Bronchial epithelial cell (primary cell): ENCODE measurements at regions not wholly inside any gene's neighbourhood (a gene's known extent, or its start where the extent isn't known, plus 50 kb on each side); places are given as distances from the start of the nearest gene placed in this dataset.

Experiments
- DNase-seq: peaks from one replicate; pipeline ENCODE4 v3.0.0-alpha.2; 2010; ENCODE audit warnings: low read depth
- FAIRE-seq: peaks from 2 replicates; lab custom pipeline; 2011; peaks lifted over from hg19 to GRCh38; lab: Jason Lieb, UNC
- H3K27me3 ChIP-seq: 2 replicates; pipeline ENCODE4 v1.5.1; 2011; ENCODE audit warnings: low read length; ENCODE audit not compliant: control insufficient read depth, insufficient read depth
- H3K36me3 ChIP-seq: 2 replicates; pipeline ENCODE4 v1.5.1; 2011; ENCODE audit warnings: low read length; ENCODE audit not compliant: control insufficient read depth, insufficient read depth
- H3K4me3 ChIP-seq: 2 replicates; pipeline ENCODE4 v1.5.1; 2011; ENCODE audit warnings: mild to moderate bottlenecking, low read depth, low read length, control low read depth
- TF ChIP-seq, protein P1 (sequence below): IDR thresholded peaks from 2 replicates; pipeline ENCODE4 v1.5.1; 2011; ENCODE audit warnings: mild to moderate bottlenecking, moderate library complexity, low read length, control low read depth, inconsistent platforms; ENCODE audit not compliant: insufficient read depth, severe bottlenecking

DNA sequence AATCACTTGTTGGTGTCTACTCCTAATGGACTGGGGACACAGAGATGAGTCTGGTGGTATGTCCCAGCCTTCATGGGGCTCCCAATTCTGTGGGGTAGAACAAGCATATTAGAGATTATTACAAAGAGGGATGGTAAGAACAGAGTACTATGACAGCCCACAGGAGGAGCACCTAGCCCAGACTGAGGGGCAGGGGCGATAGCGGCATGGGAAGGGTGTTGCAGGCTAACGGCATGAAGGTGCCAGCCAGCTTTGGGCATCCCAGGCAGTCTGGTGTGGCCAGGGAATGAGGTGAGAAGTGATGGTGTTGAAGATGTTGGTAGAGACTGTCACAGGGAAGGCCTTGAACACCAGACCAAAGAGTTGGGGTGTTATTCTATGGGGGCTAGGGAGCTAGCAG lies 280.0 kb downstream of the RPS24 start:
- no peak for FAIRE-seq
- no peak overlapping the region for H3K4me3 ChIP-seq
- no peaks in the 10 kb centered on the region for H3K36me3 ChIP-seq
- TF ChIP-seq, protein P1, sequence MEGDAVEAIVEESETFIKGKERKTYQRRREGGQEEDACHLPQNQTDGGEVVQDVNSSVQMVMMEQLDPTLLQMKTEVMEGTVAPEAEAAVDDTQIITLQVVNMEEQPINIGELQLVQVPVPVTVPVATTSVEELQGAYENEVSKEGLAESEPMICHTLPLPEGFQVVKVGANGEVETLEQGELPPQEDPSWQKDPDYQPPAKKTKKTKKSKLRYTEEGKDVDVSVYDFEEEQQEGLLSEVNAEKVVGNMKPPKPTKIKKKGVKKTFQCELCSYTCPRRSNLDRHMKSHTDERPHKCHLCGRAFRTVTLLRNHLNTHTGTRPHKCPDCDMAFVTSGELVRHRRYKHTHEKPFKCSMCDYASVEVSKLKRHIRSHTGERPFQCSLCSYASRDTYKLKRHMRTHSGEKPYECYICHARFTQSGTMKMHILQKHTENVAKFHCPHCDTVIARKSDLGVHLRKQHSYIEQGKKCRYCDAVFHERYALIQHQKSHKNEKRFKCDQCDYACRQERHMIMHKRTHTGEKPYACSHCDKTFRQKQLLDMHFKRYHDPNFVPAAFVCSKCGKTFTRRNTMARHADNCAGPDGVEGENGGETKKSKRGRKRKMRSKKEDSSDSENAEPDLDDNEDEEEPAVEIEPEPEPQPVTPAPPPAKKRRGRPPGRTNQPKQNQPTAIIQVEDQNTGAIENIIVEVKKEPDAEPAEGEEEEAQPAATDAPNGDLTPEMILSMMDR, result no peak
- no peak for DNase-seq
- H3K27me3 ChIP-seq, result peaks cover 2% of the 10 kb centered on the region

DNA sequence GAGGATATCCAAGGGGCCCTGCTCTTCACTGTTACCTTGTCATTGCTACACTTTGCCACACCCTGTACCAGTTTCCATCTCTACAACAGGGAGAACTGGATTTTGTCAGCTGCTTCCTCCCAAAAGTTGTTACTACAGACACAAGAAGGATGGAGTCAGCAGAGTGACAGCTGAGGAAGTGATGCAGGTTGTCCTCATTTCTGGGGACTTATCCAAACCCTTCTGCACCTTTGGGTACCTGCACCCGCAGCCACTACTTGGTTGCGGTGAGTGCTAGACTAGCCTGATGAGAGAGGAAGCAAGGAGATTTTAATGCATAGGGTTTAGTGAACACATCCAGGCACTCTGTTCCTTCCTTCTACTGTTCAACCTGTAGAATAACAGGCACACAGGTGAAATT lies 281.0 kb downstream of the RPS24 start:
- TF ChIP-seq, protein P1, result no peak
- DNase-seq (no peak), FAIRE-seq (no peak)
- Histone ChIP-seq H3K4me3 (no peak overlapping the region), H3K36me3 (no peaks in the 10 kb centered on the region), H3K27me3 (peaks cover 2% of the 10 kb centered on the region)

DNA sequence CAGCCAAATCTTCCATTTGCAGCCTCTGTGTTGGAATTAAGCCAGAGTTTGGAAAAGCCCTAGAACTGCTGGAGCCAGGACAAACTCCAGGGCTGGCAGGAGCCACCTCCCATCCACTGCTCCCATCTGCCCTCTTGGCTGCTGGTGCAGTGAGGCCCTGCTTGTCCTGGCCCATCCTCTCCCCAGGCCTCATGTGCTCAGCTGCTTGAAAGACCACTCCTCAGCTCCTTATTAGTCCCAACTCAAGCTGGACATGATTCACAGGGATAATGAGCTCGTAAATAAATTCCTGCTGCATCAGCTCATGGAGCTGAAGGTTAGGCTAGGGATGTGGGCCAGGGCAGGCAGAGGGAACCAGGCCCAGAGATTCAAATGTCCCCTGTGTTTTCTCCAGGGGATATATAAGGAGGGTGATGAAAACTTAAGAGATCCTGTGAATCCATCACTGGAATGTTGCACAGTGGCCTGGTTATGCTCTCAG lies 282.8 kb downstream of the RPS24 start:
- TF ChIP-seq, protein P1, result no peak
- peaks cover 2% of the 10 kb centered on the region for H3K27me3 ChIP-seq
- no peaks in the 10 kb centered on the region for H3K36me3 ChIP-seq
- no peak overlapping the region for H3K4me3 ChIP-seq
- DNase-seq (no peak), FAIRE-seq (no peak)

DNA sequence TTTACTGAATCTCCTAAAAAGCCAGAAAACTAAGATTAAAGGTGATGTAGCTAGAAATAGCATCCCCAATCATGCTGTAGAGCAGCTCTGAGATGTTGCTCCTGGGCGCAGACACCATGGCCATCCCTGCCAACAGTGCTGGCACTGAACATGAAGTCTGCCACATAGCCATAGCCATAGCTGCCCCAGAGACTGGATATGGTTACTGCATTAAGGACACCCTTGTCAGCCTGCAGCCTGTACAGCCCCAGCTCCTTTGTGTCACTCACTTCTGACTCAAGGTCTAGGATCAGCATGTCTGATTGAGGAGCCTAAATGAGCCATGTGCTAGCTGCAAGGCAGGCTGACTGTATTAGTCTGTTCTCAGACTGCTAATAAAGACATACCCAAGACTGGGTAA lies 284.6 kb downstream of the RPS24 start:
- Histone ChIP-seq H3K27me3 (peaks cover 2% of the 10 kb centered on the region), H3K4me3 (no peak overlapping the region), H3K36me3 (no peaks in the 10 kb centered on the region)
- FAIRE-seq (no peak), DNase-seq (no peak)
- TF ChIP-seq, protein P1, result no peak

DNA sequence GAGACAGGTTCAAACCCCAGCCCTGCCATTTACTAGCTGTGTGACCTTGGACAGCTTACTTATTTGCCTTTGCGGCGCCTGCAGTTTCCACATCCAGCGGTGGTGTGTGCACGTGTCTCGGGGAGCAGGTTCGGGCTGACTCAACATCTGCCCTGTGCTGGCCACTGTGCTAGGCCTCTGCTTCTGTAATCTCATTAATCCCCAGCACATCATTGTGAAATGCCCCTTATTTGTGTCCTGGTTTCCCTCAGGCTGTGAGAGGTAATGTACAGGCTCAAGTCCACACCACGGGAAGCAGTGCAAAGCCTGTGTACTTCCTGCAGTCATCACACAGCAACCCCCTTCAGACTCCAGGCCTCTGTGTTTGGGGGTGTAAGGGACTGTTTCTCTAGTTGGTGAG lies 285.7 kb downstream of the RPS24 start:
- FAIRE-seq, result peak; percentile 13
- no peak overlapping the region for H3K4me3 ChIP-seq
- no peak for DNase-seq
- H3K36me3 ChIP-seq, result no peaks in the 10 kb centered on the region
- TF ChIP-seq, protein P1, result no peak
- H3K27me3 ChIP-seq, result peaks cover 2% of the 10 kb centered on the region

DNA sequence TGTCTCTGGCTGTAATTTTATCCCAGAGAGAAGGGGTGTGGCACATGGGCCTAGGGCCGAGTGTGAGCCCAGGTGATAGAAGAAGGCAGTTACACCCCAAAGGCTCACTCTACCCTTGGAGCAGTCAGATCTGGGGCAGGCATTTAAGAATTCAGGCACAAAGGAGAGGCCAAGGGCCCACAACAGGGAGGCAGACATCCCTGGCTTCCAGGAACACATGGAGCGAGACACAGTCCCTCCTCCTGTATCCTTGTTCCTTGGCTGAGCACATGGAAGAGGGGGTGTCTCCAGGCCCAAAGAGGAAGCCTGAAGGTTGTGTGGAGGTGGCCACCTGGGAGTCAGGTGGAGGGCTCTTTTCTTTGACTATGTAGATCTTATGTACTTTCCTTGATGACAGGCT lies 286.2 kb downstream of the RPS24 start:
- FAIRE-seq (peak; percentile 13), DNase-seq (no peak)
- no peaks in the 10 kb centered on the region for H3K36me3 ChIP-seq
- peaks cover 2% of the 10 kb centered on the region for H3K27me3 ChIP-seq
- H3K4me3 ChIP-seq, result no peak overlapping the region
- TF ChIP-seq, protein P1, result no peak
